HG02623 (cell line): ENCODE measurements at regions not wholly inside any gene's neighbourhood (a gene's known extent, or its start where the extent isn't known, plus 50 kb on each side); places are given as distances from the start of the nearest gene placed in this dataset.
"Not testable (repeated sequence)": the region's sequence is repeated elsewhere in the genome, so short reads cannot be mapped to it uniquely, and the experiment has no call there.

Experiments
- ATAC-seq: cut with Tn5 transposase; IDR thresholded peaks from one replicate; pipeline ENCODE4 v1.9.1; 2021; ENCODE audit warnings: moderate library complexity; ENCODE audit not compliant: unreplicated experiment

DNA sequence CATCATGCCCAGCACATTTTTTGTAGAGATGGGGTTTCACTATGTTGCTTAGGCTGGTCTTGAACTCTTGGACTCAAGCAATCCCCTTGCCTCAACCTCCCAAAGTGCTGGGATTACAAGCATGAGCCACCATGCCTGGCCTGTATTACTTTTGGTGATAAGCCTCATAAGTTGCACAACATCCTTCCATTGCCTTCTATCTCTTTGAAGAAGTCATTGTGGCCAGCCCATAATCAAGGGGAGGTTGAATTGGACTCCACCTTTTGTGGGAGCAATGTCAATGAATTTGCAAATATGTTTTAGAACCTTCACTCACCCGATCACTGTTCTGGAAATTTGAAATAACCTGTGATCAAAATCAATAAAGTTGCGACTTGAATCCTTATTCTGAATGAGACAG lies 104.3 kb upstream of the CLINT1 start:
- ATAC-seq, result no peak

- ATAC-seq, result not testable (repeated sequence)
Measured at GRCh38 chr5:157962686-157963085, 103.7 kb upstream of the CLINT1 start.

DNA sequence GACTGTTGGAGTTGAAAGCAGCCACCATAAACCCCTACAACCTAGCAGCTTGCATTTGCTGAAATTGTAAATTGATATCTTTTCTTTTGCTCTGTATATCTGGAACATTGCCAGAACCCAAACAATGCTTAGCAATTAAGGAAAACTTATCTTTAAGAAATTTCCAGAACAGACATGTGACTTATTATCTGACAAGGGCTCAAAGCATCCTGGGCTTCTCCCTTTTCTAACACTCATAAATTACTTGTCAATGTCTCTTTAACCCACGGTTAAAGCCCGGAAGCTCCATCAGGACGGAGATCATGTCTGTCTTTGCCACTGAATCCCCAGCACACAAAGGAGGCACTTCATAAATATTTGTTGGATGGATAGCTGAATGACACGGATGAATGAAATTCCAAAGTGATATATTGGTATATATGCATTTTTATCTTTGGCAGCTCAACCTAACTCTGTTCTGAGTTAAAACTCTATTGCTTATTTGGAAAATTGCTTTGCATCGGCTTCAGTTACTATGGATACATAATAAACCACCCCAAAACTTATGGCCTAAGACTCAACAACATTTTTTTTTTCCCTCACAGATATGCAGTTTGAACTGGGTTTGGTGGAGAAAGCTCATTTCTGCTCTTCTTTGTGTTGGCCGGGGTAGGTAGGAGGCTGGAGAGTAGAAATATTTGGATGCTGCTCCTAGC lies 103.1 kb upstream of the CLINT1 start:
- no peak for ATAC-seq

GRCh38 chr5:157961176-157961575 lies 102.2 kb upstream of the CLINT1 start:
- ATAC-seq, result no peak

DNA sequence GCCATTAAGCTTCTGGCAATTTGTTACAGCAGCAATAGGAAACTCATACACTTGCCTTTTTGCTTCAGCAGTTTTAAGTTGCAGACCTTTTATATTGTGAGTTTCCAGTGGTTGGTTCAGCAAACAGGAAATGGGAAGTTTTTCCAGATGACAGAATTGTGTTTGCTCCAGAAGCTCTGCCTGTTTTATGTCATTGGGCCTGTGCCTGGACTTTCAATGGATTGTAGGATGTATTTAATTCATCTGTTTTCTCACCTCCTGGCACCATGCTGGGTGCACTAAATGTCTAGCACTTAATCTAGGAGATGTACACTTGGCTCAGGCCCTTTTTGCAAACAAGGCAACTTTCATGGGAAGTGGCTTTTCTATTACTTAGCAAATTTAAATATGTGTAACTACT lies 100.4 kb upstream of the CLINT1 start:
- ATAC-seq, result no peak

GRCh38 chr5:157956271-157956885 lies 97.4 kb upstream of the CLINT1 start:
- ATAC-seq, result no peak

DNA sequence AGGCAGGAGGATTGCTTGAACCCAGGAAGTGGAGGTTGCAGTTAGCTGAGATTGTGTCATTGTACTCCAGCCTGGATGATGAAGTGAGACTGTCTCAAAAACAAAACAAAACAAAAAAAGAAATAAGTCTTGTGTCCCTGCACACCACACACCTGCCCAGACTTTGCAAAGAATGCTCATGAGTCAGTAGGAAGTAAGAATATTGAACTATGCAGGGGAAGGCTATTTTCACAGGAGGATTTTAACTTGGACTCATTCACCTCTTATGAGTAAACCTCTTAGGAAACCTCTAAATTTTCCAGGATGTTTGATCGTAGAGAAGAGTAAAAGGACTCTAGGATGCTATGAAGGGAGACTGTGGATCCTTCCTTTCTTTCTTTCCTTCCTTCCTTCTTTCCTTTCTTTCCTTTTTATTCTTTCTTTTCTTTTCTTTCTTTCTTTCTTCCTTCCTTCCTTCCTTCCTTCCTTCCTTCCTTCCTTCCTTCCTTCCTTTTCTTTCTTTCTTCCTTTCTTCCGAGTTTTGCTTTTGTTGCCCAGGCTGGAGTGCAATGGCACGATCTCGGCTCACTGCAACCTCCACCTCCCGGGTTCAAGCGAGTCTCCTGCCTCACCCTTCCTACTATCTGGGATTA lies 96.7 kb upstream of the CLINT1 start:
- no peak for ATAC-seq

DNA sequence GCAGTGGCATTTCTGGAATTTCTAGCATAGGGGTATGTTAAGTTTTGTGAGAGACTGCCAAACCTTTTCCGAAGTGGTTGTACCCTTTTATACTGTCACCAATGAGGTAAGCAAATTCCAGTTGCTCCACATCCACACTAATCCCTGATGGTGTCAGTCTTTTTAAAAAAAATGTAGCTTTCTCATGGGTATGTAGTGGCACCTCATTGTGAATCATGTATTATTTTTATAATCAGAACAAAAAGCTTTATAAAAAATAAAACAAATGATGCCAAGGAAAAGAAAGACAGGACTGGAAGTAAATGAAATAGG lies 93.4 kb upstream of the CLINT1 start:
- ATAC-seq, result no peak

- ATAC-seq, result no peak
Measured at GRCh38 chr5:157951673-157952373, 92.9 kb upstream of the CLINT1 start.

DNA sequence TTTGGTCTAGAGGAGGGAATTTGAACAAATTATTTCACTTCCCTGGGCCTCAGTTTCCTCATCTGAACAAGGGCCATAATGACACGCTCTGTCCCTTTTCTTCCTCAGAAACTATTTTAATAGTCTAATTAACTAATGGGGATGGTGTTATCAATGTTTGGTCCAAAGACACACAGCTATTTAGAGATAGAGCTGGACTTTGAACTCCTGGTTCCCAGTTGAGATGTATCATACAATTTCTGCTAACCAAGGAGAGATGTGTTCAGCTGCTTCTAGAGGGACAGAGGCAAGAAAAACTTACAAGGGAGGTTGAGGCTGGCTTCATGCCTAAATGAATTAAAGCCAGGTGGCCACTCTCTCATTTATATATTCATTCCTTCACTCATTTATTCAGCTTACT lies 90.6 kb upstream of the CLINT1 start:
- no peak for ATAC-seq

DNA sequence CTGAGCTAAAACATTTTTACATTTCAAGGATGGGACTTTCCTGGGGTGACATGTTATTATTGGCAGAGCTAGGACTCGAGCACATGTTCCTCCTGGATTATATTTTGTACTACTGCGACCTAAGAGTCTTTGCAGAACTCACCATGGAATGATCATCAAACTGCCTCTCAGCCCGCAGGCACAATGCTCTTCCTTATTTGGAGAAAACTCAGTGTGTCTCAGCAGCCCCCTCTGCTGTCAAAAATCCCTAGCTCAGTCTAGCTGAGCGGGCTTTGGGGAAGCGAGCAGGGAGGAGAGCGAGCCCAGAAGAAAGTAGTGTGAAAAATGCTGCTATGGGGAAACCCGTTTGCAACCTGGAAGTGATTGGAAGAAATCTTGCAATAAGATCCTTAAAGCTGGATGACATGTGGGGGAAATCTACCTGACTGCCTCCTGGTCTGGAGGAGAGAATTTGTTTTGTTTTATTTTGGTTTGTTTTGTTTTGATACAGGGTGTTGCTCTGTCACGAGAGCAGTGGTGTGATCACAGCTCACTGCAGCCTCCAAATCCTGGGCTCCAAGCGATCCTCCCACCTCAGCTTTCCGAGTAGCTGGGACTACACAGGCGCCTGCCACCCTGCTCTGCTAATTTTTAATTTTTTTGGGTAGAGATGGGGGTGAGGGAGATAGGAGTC lies 89.9 kb upstream of the CLINT1 start:
- ATAC-seq, result peak; percentile 87

DNA sequence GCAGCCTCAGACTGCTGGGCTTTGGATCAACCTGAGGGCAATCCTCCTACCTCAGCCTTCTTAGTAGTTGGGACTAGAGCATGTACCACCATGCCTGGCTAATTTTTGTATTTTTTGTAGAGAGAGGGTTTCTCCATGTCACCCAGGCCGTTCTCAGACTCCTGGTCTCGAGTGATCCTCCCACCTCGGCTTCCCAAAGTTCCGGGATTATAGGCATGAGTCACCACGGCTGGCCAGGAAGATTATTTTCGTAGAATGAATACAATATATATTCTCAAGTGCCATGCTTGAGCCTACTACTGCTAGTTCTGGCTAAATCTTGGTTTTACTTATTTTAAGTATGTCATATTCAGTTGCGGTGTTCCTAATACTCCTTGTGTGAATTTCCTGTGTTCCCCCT lies 88.2 kb upstream of the CLINT1 start:
- ATAC-seq, result no peak

GRCh38 chr5:157945822-157946221 lies 86.9 kb upstream of the CLINT1 start:
- ATAC-seq, result not testable (repeated sequence)

DNA sequence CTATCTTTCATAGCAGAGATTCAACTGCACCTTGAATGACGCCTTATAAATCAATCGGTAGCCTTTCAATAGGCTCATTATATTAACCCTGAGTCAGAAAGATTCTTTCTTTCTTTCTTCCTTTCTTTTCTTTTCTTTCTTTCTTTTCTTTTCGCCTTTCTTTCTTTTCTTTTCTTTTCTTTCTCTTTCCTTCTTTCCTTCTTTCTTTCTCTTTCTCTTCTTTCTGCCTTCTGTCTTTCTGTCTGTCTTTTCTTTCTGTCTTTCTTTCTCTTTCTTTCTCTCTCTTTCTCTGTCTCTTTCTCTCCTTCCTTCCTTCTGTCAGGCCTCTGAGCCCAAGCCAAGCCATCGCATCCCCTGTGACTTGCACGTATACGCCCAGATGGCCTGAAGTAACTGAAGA lies 86.0 kb upstream of the CLINT1 start:
- no peak for ATAC-seq

DNA sequence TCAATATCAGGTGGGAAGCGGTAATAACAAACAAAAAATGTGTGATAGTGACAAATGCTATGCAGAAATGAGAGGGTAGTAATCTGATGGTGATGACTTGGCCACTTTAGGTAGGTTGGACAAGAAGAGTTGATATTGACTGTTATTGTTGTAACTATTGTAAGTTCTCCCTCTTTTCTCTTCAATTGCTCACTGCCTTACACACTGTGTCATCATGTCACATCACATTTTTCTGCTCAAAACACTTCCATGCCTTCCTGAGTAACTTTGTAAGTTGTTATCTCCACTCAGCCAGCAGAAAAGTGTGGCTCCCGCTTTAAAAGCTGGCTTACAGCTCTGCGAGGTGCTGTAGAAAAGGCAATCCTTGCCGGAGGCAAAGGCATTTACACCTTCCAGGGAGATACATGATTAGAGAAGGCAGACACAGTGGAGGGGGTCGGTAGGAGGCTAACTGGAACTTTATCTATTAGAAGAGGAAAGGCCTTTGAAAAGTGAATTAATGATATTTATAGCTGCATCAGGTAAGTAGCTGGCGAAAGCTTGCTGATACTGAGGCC lies 85.2 kb upstream of the CLINT1 start:
- no peak for ATAC-seq

DNA sequence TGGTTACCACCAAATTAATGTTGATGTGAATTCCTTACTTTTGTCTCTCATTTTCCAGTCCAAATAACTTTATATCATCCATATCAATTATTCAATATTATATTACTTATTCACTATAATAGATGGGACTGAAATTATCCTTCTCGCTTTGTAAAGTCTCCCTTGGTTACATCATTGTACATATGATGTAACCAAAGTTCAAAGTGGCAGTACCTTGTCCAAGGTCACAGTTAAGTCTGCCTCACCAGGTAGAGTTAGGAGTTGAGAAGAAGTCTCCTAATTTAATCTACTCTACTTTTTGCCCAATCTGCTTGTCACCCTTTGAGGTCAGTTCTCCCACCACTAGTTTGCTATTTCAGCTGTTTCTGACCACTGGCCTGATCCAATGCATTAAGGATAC lies 83.7 kb upstream of the CLINT1 start:
- ATAC-seq, result no peak

DNA sequence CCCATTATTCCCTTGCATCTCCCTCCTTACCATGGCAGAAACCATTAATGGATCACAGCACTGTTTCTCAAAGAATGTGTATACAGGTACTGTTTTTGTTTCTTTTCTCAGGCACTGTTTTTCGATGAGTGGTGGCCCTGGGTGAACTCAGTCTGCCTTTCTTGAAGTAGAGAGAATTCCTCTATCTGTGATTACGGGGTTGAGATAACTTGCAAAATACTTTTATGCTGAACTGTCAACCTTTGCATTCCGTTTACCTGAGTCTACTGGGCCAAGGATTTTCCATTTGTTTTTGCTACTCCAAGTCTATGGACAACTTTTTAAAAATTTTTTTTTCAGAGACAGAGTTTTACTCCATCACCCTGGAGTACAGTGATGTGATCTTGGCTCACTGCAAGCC lies 82.7 kb upstream of the CLINT1 start:
- ATAC-seq, result no peak

DNA sequence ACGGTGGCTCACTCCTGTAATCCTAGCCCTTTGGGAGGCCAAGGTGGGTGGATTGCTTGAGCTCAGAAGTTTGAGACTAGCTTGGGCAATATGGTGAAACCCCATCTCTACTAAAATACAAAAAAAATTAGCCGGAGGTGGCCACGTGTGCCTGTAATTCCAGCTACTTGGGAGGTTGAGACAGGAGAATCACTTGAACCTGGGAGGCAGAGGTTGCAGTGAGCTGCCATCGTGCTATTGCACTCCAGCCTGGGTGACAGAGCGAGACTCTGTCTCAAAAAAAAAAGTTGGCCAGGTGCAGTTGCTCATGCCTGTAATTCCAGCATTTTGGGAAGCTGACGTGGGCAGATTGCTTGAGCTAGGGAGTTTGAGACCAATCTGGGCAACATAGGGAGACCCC lies 79.2 kb upstream of the CLINT1 start:
- ATAC-seq, result not testable (repeated sequence)

DNA sequence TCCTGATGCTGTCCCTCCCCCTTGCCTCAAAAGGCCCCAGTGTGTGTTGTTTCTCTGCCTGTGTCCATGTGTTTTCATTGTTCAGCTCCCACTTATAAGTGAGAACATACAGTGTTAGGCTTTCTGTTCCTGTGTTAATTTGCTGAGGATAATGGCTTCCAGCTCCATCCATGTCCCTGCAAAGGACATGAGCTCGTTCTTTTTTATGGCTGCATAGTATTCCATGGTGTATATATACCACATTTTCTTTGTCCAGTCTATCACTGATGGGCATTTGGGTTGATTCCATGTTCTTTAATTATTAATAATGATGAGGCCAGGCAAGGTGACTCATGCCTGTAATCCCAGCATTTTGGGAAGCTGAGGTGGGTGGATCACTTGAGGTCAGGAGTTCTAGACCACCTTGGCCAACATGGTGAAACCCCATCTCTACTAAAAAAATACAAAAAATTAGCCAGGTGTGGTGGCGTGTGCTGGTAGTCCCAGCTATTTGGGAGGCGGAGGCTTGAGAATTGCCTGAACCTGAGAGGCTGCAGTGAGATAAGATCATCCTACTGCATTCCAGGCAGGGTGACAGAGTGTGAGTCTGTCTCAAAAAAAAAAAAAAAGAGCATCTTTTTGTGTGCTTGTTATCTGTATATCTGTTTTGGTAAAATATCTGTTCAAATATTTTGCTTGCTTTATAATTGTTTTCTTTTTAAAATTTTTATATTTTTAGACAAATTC lies 78.0 kb upstream of the CLINT1 start:
- ATAC-seq, result not testable (repeated sequence)

GRCh38 chr5:157934600-157934999 lies 75.7 kb upstream of the CLINT1 start:
- no peak for ATAC-seq
